GM23338 (cell line): ENCODE measurements at regions not wholly inside any gene's neighbourhood (a gene's known extent, or its start where the extent isn't known, plus 50 kb on each side); places are given as distances from the start of the nearest gene placed in this dataset.

Experiments used
- ATAC-seq: fragments of 200-7000 bp; cut with Tn5 transposase; 3 replicates; pipeline ENCODE4 v1.9.1; 2020
- DNase-seq: peaks from one replicate; pipeline ENCODE4 v3.0.0-alpha.2; 2015; ENCODE audit warnings: low spot score
- H2AFZ ChIP-seq: fragments of 200-600 bp; sonication (generic); 2 replicates; pipeline ENCODE4 v1.8.0; 2016; ENCODE audit warnings: antibody characterized with exemption, mild to moderate bottlenecking, moderate library complexity
- H3F3A ChIP-seq: fragments of 200-600 bp; sonication (generic); replicated peaks from 2 replicates; pipeline ENCODE4 v1.8.0; 2017; ENCODE audit warnings: antibody characterized with exemption, mixed run types, low read depth
- H3K27ac ChIP-seq: fragments of 200-600 bp; sonication (generic); 2 replicates; pipeline ENCODE4 v1.6.1; 2016; ENCODE audit warnings: low read depth
- H3K27me3 ChIP-seq: fragments of 200-600 bp; sonication (generic); 2 replicates; pipeline ENCODE4 v1.8.0; 2016; ENCODE audit warnings: mild to moderate bottlenecking, mixed run types, moderate library complexity; ENCODE audit not compliant: insufficient read depth
- H3K36me3 ChIP-seq: fragments of 200-600 bp; sonication (generic); 2 replicates; pipeline ENCODE4 v1.8.0; 2016; ENCODE audit warnings: mild to moderate bottlenecking; ENCODE audit not compliant: insufficient read depth
- H3K4me1 ChIP-seq: fragments of 200-600 bp; sonication (generic); 2 replicates; pipeline ENCODE4 v1.8.0; 2016; ENCODE audit warnings: mild to moderate bottlenecking, moderate library complexity; ENCODE audit not compliant: insufficient read depth
- H3K4me2 ChIP-seq: fragments of 200-600 bp; sonication (generic); 2 replicates; pipeline ENCODE4 v1.7.1; 2017; ENCODE audit warnings: mixed run types
- H3K4me3 ChIP-seq: fragments of 200-600 bp; sonication (generic); 2 replicates; pipeline ENCODE4 v1.6.1; 2016; ENCODE audit warnings: mixed run types
- H3K79me2 ChIP-seq: fragments of 200-600 bp; sonication (generic); replicated peaks from 2 replicates; pipeline ENCODE4 v1.8.0; 2017; ENCODE audit warnings: mild to moderate bottlenecking; ENCODE audit not compliant: insufficient read depth
- H3K9me2 ChIP-seq: fragments of 200-600 bp; sonication (generic); 2 replicates; pipeline ENCODE4 v1.8.0; 2017; ENCODE audit not compliant: insufficient read depth
- H4K20me1 ChIP-seq: fragments of 200-600 bp; sonication (generic); replicated peaks from 2 replicates; pipeline ENCODE4 v1.8.0; 2017; ENCODE audit warnings: mild to moderate bottlenecking; ENCODE audit not compliant: insufficient read depth
- H3K27ac Mint-ChIP-seq: 2 replicates; pipeline ENCODE4 v1.8.0; 2020; ENCODE audit warnings: inconsistent platforms, mild to moderate bottlenecking, moderate library complexity, mixed read lengths
- H3K27me3 Mint-ChIP-seq: 3 replicates; pipeline ENCODE4 v1.8.0; 2022; ENCODE audit warnings: low read depth, mild to moderate bottlenecking, moderate library complexity, mixed read lengths, inconsistent platforms; ENCODE audit not compliant: insufficient read depth, poor library complexity
- H3K36me3 Mint-ChIP-seq: 3 replicates; pipeline ENCODE4 v1.8.0; 2021; ENCODE audit warnings: low read depth, mild to moderate bottlenecking, inconsistent platforms, moderate library complexity, mixed read lengths
- H3K4me1 Mint-ChIP-seq: 3 replicates; pipeline ENCODE4 v1.8.0; 2020; ENCODE audit warnings: mild to moderate bottlenecking, inconsistent platforms, mixed read lengths
- H3K4me3 Mint-ChIP-seq: 3 replicates; pipeline ENCODE4 v1.8.0; 2021; ENCODE audit warnings: moderate library complexity, mild to moderate bottlenecking, inconsistent platforms, mixed read lengths
- H3K9me3 Mint-ChIP-seq: 3 replicates; pipeline ENCODE4 v1.8.0; 2020; ENCODE audit warnings: moderate library complexity, mild to moderate bottlenecking, inconsistent platforms, mixed read lengths
- CREB1 ChIP-seq: fragments of 250-450 bp; sonication (Bioruptor Pico); IDR thresholded peaks from 2 replicates; pipeline ENCODE4 v1.5.0; 2020; ENCODE audit warnings: low read depth, mild to moderate bottlenecking, moderate library complexity
- EZH2phosphoT487 ChIP-seq: fragments of 200-600 bp; sonication (generic); IDR thresholded peaks from one replicate; pipeline ENCODE4 v1.8.1; 2018; ENCODE audit warnings: antibody characterized with exemption; ENCODE audit not compliant: unreplicated experiment
- JUNB ChIP-seq: IDR thresholded peaks from one replicate; pipeline ENCODE4 v1.6.1; 2016; ENCODE audit warnings: antibody characterized with exemption; ENCODE audit not compliant: unreplicated experiment
- ZNF331 ChIP-seq: fragments of 250-450 bp; sonication (Bioruptor Pico); IDR thresholded peaks from 2 replicates; pipeline ENCODE4 v1.5.0; 2020; ENCODE audit warnings: low read depth, mild to moderate bottlenecking, moderate library complexity
- TF ChIP-seq, protein P1 (sequence below): IDR thresholded peaks from 2 replicates; pipeline ENCODE4 v1.6.1; 2016; ENCODE audit warnings: antibody characterized with exemption
- TF ChIP-seq, protein P2 (sequence below), 2 experiments: fragments of 200-600 bp in 1 of 2; sonication (generic) in 1 of 2; conservative IDR thresholded peaks; 2 replicates each; pipeline versions ENCODE4 v1.5.1 to v1.6.1; 2016 to 2017; ENCODE audit warnings: antibody characterized with exemption in 2 of 2, low read depth in 2 of 2, mild to moderate bottlenecking in 2 of 2, moderate library complexity in 1 of 2
- TF ChIP-seq, protein P3 (sequence below): IDR thresholded peaks from one replicate; pipeline ENCODE4 v1.6.1; 2018; ENCODE audit warnings: antibody characterized with exemption; ENCODE audit not compliant: unreplicated experiment
- TF ChIP-seq, protein P4 (sequence below): fragments of 250-450 bp; sonication (Bioruptor Pico); IDR thresholded peaks from 2 replicates; pipeline ENCODE4 v1.5.0; 2020; ENCODE audit warnings: mild to moderate bottlenecking, moderate library complexity

DNA sequence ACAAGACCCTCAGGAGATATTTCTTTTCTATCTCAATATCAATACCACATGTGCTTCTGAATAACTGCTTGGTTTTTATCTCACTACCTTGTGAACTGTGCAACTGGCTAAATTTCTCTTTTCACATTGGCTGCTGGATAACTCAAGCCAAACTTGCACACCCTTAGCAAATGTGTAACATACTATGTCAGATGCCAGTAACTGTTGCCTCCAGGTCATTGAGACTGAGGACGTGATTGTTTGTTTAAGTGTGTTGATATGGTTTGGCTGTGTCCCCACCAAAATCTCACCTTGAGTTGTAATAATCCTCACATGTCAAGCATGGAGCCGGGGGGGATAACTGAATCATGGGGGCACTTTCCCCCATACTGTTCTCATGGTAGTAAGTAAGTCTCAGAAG is 90.2 kb upstream of the LIN7C start (continued):
- TF ChIP-seq, protein P1, sequence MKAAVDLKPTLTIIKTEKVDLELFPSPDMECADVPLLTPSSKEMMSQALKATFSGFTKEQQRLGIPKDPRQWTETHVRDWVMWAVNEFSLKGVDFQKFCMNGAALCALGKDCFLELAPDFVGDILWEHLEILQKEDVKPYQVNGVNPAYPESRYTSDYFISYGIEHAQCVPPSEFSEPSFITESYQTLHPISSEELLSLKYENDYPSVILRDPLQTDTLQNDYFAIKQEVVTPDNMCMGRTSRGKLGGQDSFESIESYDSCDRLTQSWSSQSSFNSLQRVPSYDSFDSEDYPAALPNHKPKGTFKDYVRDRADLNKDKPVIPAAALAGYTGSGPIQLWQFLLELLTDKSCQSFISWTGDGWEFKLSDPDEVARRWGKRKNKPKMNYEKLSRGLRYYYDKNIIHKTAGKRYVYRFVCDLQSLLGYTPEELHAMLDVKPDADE, result no peak
- no peak for TF ChIP-seq EZH2phosphoT487
- TF ChIP-seq JUNB, result no peak
- no peak for TF ChIP-seq CREB1 (CRISPR knock-in tag)
- TF ChIP-seq, protein P2, sequence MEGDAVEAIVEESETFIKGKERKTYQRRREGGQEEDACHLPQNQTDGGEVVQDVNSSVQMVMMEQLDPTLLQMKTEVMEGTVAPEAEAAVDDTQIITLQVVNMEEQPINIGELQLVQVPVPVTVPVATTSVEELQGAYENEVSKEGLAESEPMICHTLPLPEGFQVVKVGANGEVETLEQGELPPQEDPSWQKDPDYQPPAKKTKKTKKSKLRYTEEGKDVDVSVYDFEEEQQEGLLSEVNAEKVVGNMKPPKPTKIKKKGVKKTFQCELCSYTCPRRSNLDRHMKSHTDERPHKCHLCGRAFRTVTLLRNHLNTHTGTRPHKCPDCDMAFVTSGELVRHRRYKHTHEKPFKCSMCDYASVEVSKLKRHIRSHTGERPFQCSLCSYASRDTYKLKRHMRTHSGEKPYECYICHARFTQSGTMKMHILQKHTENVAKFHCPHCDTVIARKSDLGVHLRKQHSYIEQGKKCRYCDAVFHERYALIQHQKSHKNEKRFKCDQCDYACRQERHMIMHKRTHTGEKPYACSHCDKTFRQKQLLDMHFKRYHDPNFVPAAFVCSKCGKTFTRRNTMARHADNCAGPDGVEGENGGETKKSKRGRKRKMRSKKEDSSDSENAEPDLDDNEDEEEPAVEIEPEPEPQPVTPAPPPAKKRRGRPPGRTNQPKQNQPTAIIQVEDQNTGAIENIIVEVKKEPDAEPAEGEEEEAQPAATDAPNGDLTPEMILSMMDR (conservative IDR thresholded peaks at IDR 0.05; ENCODE audit: low read depth in 2 of 2), result no peak
- TF ChIP-seq ZNF331 (CRISPR knock-in tag), result no peak
- TF ChIP-seq, protein P3, sequence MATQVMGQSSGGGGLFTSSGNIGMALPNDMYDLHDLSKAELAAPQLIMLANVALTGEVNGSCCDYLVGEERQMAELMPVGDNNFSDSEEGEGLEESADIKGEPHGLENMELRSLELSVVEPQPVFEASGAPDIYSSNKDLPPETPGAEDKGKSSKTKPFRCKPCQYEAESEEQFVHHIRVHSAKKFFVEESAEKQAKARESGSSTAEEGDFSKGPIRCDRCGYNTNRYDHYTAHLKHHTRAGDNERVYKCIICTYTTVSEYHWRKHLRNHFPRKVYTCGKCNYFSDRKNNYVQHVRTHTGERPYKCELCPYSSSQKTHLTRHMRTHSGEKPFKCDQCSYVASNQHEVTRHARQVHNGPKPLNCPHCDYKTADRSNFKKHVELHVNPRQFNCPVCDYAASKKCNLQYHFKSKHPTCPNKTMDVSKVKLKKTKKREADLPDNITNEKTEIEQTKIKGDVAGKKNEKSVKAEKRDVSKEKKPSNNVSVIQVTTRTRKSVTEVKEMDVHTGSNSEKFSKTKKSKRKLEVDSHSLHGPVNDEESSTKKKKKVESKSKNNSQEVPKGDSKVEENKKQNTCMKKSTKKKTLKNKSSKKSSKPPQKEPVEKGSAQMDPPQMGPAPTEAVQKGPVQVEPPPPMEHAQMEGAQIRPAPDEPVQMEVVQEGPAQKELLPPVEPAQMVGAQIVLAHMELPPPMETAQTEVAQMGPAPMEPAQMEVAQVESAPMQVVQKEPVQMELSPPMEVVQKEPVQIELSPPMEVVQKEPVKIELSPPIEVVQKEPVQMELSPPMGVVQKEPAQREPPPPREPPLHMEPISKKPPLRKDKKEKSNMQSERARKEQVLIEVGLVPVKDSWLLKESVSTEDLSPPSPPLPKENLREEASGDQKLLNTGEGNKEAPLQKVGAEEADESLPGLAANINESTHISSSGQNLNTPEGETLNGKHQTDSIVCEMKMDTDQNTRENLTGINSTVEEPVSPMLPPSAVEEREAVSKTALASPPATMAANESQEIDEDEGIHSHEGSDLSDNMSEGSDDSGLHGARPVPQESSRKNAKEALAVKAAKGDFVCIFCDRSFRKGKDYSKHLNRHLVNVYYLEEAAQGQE, result no peak

DNA sequence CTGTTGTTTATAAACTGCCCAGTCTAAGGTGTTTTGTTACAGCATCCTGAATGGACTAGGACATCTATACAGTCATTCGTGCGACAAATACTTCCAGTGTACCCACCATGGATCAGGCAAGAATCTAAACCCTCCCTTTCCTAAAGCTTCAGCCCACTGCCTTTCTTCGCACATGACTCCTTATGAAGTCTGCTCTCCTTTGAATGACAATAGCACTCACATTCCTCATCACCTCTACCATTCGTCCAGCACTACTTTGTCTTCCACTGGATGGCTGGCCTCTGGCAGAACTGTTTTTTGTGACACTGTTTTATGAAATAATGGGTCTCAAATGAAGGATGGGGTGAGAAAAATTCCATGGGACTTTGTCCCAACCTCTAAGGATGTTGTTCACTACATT is 89.8 kb upstream of the LIN7C start:
- H3K4me1 Mint-ChIP-seq, result peaks cover 7% of the 10 kb centered on the region; the same call in 2 of the 3 replicates
- no peak overlapping the region for H3K27ac Mint-ChIP-seq
- no peak overlapping the region for H3K27ac ChIP-seq
- H2AFZ ChIP-seq, result no peak overlapping the region
- H3K36me3 ChIP-seq, result no peaks in the 10 kb centered on the region
- DNase-seq (peak; percentile 52), ATAC-seq (peak; percentile 80)
- peaks cover 6% of the 10 kb centered on the region for H3K27me3 Mint-ChIP-seq
- no peaks in the 10 kb centered on the region for H3K27me3 ChIP-seq
- H3K79me2 ChIP-seq, result no peaks in the 10 kb centered on the region
- no peaks in the 10 kb centered on the region for H3F3A ChIP-seq
- H3K4me3 Mint-ChIP-seq, result no peak overlapping the region
- peaks cover 5% of the 10 kb centered on the region; the same call in 1 of the 2 replicates for H3K4me1 ChIP-seq
- 0 out of 2 replicates have a peak overlapping the region, but pooled peaks have one; percentile 2 for H3K4me3 ChIP-seq
- H3K36me3 Mint-ChIP-seq, result no peaks in the 10 kb centered on the region
- H3K4me2 ChIP-seq, result no peak overlapping the region
- no peaks in the 10 kb centered on the region for H4K20me1 ChIP-seq
- H3K9me2 ChIP-seq, result peaks cover 8% of the 10 kb centered on the region; the same call in 1 of the 2 replicates
- 0 out of 3 replicates have a peak, but pooled peaks cover 3% of the 10 kb centered on the region for H3K9me3 Mint-ChIP-seq
- TF ChIP-seq, protein P3, result no peak
- TF ChIP-seq, protein P4, sequence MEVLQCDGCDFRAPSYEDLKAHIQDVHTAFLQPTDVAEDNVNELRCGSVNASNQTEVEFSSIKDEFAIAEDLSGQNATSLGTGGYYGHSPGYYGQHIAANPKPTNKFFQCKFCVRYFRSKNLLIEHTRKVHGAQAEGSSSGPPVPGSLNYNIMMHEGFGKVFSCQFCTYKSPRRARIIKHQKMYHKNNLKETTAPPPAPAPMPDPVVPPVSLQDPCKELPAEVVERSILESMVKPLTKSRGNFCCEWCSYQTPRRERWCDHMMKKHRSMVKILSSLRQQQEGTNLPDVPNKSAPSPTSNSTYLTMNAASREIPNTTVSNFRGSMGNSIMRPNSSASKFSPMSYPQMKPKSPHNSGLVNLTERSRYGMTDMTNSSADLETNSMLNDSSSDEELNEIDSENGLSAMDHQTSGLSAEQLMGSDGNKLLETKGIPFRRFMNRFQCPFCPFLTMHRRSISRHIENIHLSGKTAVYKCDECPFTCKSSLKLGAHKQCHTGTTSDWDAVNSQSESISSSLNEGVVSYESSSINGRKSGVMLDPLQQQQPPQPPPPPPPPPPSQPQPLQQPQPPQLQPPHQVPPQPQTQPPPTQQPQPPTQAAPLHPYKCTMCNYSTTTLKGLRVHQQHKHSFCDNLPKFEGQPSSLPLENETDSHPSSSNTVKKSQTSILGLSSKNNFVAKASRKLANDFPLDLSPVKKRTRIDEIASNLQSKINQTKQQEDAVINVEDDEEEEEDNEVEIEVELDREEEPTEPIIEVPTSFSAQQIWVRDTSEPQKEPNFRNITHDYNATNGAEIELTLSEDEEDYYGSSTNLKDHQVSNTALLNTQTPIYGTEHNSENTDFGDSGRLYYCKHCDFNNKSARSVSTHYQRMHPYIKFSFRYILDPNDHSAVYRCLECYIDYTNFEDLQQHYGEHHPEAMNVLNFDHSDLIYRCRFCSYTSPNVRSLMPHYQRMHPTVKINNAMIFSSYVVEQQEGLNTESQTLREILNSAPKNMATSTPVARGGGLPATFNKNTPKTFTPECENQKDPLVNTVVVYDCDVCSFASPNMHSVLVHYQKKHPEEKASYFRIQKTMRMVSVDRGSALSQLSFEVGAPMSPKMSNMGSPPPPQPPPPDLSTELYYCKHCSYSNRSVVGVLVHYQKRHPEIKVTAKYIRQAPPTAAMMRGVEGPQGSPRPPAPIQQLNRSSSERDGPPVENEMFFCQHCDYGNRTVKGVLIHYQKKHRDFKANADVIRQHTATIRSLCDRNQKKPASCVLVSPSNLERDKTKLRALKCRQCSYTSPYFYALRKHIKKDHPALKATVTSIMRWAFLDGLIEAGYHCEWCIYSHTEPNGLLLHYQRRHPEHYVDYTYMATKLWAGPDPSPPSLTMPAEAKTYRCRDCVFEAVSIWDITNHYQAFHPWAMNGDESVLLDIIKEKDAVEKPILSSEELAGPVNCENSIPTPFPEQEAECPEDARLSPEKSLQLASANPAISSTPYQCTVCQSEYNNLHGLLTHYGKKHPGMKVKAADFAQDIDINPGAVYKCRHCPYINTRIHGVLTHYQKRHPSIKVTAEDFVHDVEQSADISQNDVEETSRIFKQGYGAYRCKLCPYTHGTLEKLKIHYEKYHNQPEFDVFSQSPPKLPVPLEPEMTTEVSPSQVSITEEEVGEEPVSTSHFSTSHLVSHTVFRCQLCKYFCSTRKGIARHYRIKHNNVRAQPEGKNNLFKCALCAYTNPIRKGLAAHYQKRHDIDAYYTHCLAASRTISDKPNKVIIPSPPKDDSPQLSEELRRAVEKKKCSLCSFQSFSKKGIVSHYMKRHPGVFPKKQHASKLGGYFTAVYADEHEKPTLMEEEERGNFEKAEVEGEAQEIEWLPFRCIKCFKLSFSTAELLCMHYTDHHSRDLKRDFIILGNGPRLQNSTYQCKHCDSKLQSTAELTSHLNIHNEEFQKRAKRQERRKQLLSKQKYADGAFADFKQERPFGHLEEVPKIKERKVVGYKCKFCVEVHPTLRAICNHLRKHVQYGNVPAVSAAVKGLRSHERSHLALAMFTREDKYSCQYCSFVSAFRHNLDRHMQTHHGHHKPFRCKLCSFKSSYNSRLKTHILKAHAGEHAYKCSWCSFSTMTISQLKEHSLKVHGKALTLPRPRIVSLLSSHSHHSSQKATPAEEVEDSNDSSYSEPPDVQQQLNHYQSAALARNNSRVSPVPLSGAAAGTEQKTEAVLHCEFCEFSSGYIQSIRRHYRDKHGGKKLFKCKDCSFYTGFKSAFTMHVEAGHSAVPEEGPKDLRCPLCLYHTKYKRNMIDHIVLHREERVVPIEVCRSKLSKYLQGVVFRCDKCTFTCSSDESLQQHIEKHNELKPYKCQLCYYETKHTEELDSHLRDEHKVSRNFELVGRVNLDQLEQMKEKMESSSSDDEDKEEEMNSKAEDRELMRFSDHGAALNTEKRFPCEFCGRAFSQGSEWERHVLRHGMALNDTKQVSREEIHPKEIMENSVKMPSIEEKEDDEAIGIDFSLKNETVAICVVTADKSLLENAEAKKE (CRISPR knock-in tag), result no peak
- no peak for TF ChIP-seq ZNF331 (CRISPR knock-in tag)
